KMS-11 (cell line): ENCODE measurements at regions not wholly inside any gene's neighbourhood (a gene's known extent, or its start where the extent isn't known, plus 50 kb on each side); places are given as distances from the start of the nearest gene placed in this dataset.

ENCODE experiments used
- H2AFZ ChIP-seq: fragments of 200-600 bp; sonication (generic); 2 replicates; pipeline ENCODE4 v1.6.1; 2016; ENCODE audit warnings: antibody characterized with exemption, mixed run types, low read depth
- H3K27ac ChIP-seq: fragments of 200-600 bp; sonication (generic); 2 replicates; pipeline ENCODE4 v1.6.1; 2016; ENCODE audit warnings: mild to moderate bottlenecking, mixed run types
- H3K27me3 ChIP-seq: fragments of 200-600 bp; sonication (generic); 2 replicates; pipeline ENCODE4 v1.6.1; 2017; ENCODE audit warnings: mild to moderate bottlenecking, low read depth, mixed run types, moderate library complexity; ENCODE audit not compliant: insufficient read depth
- H3K36me3 ChIP-seq: fragments of 200-600 bp; sonication (generic); 2 replicates; pipeline ENCODE4 v1.6.1; 2017; ENCODE audit warnings: mild to moderate bottlenecking, mixed run types; ENCODE audit not compliant: insufficient read depth
- H3K4me1 ChIP-seq: fragments of 200-600 bp; sonication (generic); 2 replicates; pipeline ENCODE4 v1.6.1; 2016; ENCODE audit warnings: mild to moderate bottlenecking, low read depth, mixed run types; ENCODE audit not compliant: poor library complexity, severe bottlenecking
- H3K4me2 ChIP-seq: fragments of 200-600 bp; sonication (generic); 2 replicates; pipeline ENCODE4 v1.7.0; 2016; ENCODE audit warnings: mild to moderate bottlenecking, mixed run types
- H3K4me3 ChIP-seq: fragments of 200-600 bp; sonication (generic); IDR thresholded peaks from 2 replicates; pipeline ENCODE4 v1.6.1; 2017; ENCODE audit warnings: low read depth, low read length, mixed read lengths; ENCODE audit not compliant: insufficient read depth
- H3K79me2 ChIP-seq: fragments of 200-600 bp; sonication (generic); 2 replicates; pipeline ENCODE4 v1.6.1; 2016; ENCODE audit warnings: low read depth, mixed run types; ENCODE audit not compliant: insufficient read depth
- H3K9ac ChIP-seq: fragments of 200-600 bp; sonication (generic); 2 replicates; pipeline ENCODE4 v1.6.1; 2016; ENCODE audit warnings: mild to moderate bottlenecking, mixed run types
- H4K20me1 ChIP-seq: fragments of 200-600 bp; sonication (generic); 2 replicates; pipeline ENCODE4 v1.6.1; 2016; ENCODE audit warnings: mild to moderate bottlenecking, mixed run types; ENCODE audit not compliant: insufficient read depth
- CTCF ChIP-seq: fragments of 200-600 bp; sonication (generic); conservative IDR thresholded peaks from 2 replicates; pipeline ENCODE4 v1.6.1; 2017; ENCODE audit warnings: low read depth, mild to moderate bottlenecking, antibody characterized with exemption, low read length, moderate library complexity, mixed read lengths

- no peaks in the 10 kb centered on the region for H3K36me3 ChIP-seq
- H3K9ac ChIP-seq = no peak overlapping the region
- no peak for TF ChIP-seq CTCF
- H3K4me2 ChIP-seq = no peak overlapping the region
- no peaks in the 10 kb centered on the region for H3K79me2 ChIP-seq
- H3K4me3 ChIP-seq = no peak overlapping the region
- H3K27ac ChIP-seq = no peak overlapping the region
- H3K27me3 ChIP-seq = no peaks in the 10 kb centered on the region
- H4K20me1 ChIP-seq = no peaks in the 10 kb centered on the region
- H3K4me1 ChIP-seq = no peaks in the 10 kb centered on the region
- H2AFZ ChIP-seq = no peak overlapping the region
Measured at GRCh38 chr4:14934704-14935390, 67.4 kb upstream of the CPEB2 start.

DNA sequence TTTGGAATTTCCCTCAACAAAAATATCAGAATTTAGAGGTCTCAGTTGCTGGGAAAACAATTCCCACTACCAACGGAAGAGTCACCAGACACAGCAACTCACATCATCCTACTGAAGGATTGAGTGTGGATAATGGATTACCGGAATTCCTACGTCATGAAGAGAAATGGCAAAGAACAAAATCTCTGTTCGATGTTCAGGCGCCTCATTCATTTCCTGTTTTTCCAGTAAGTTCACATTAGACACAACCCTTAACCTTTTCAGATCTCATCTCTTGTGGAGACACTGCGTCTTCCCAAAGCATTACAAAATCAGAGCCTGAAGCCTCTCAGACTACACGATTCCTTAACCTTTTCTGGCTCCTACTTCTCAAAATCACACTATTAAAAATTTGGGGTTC is 58.5 kb upstream of the CPEB2 start:
- Histone ChIP-seq H3K27ac (no peak overlapping the region), H2AFZ (no peak overlapping the region), H3K4me1 (no peaks in the 10 kb centered on the region), H3K79me2 (no peaks in the 10 kb centered on the region), H3K4me3 (no peak overlapping the region), H3K4me2 (no peak overlapping the region), H3K9ac (no peak overlapping the region), H3K36me3 (no peaks in the 10 kb centered on the region), H3K27me3 (no peaks in the 10 kb centered on the region), H4K20me1 (no peaks in the 10 kb centered on the region)
- no peak for TF ChIP-seq CTCF

DNA sequence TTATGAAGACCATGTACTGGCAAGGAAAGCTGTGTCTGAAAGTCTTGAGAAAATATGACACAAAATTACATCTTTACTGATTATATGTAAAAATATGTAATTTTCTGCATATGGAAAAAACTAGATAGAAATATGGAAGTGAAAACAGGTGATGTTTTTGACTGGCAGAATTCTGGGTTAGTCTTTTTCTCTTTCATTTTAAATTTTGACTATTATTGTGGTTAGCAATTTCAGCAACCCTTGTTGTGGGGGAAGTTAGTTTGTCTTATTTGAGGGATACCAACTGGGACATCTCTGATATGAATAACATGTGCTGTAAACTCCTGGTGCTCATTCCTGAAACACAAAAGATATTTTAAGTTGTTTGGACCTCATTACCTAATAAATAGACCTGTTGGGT is 49.9 kb upstream of the CPEB2 start:
- H3K4me2 ChIP-seq = no peak overlapping the region
- no peaks in the 10 kb centered on the region for H3K79me2 ChIP-seq
- no peak overlapping the region for H3K9ac ChIP-seq
- H2AFZ ChIP-seq = no peak overlapping the region
- H3K4me1 ChIP-seq = no peaks in the 10 kb centered on the region
- H3K27ac ChIP-seq = no peak overlapping the region
- H3K36me3 ChIP-seq = no peaks in the 10 kb centered on the region
- TF ChIP-seq CTCF = no peak
- no peak overlapping the region for H3K4me3 ChIP-seq
- H4K20me1 ChIP-seq = no peaks in the 10 kb centered on the region
- H3K27me3 ChIP-seq = no peaks in the 10 kb centered on the region
